Right lobe of liver (tissue), 4 donors: ENCODE measurements at regions not wholly inside any gene's neighbourhood (a gene's known extent, or its start where the extent isn't known, plus 50 kb on each side); places are given as distances from the start of the nearest gene placed in this dataset.

ENCODE experiments used
- CTCF ChIP-seq, 4 donors: fragments of 200-600 bp in 3 of 4; fragments of 450-650 bp in 1 of 4; IDR thresholded peaks; one replicate each; pipeline versions ENCODE4 v1.5.1 to v1.8.0; 2016 to 2022; ENCODE audit warnings: antibody characterized with exemption in 4 of 4, mild to moderate bottlenecking in 2 of 4
- POLR2A ChIP-seq: fragments of 450-650 bp; IDR thresholded peaks from one replicate; pipeline ENCODE4 v1.6.1; 2017; ENCODE audit warnings: antibody characterized with exemption, mild to moderate bottlenecking
- donor health status: DM: no; HTN: no; CAD: no.
- donor health status: DM: no; HTN: no; CAD: no.
- donor health status: DM: no; HTN: yes; CAD: no.

GRCh38 chr5:50921366-50922133, 255.1 kb downstream of the PARP8 start:
- TF ChIP-seq CTCF (IDR thresholded peaks at IDR 0.05) (no peak), POLR2A (no peak)
